LNCAP (cell line): ENCODE measurements at regions not wholly inside any gene's neighbourhood (a gene's known extent, or its start where the extent isn't known, plus 50 kb on each side); places are given as distances from the start of the nearest gene placed in this dataset.

Experiments used
- TF ChIP-seq, protein P1 (sequence below): fragments of 450-650 bp; IDR thresholded peaks from 2 replicates; pipeline ENCODE4 v1.5.1; 2017; ENCODE audit warnings: mild to moderate bottlenecking

DNA sequence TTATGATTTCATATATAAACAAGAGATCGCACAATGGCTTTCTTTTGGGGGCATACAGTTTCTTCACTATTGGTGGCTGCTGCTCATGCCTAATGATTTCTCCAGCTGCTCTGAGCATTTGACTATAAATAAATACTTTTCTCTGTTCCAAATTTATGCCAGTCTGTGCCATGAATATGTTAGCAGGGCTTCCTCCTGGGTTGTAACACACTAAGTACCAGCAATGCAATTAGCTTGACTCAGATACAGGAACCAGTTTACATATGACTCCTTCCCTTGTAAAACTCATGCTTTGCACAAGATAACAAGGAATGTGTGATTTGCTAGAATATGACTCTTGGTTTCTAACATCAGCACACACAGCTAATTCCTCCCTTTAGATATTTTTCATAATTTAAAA, 1629.7 kb downstream of the NCAM2 start:
- TF ChIP-seq, protein P1, sequence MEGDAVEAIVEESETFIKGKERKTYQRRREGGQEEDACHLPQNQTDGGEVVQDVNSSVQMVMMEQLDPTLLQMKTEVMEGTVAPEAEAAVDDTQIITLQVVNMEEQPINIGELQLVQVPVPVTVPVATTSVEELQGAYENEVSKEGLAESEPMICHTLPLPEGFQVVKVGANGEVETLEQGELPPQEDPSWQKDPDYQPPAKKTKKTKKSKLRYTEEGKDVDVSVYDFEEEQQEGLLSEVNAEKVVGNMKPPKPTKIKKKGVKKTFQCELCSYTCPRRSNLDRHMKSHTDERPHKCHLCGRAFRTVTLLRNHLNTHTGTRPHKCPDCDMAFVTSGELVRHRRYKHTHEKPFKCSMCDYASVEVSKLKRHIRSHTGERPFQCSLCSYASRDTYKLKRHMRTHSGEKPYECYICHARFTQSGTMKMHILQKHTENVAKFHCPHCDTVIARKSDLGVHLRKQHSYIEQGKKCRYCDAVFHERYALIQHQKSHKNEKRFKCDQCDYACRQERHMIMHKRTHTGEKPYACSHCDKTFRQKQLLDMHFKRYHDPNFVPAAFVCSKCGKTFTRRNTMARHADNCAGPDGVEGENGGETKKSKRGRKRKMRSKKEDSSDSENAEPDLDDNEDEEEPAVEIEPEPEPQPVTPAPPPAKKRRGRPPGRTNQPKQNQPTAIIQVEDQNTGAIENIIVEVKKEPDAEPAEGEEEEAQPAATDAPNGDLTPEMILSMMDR = no peak

DNA sequence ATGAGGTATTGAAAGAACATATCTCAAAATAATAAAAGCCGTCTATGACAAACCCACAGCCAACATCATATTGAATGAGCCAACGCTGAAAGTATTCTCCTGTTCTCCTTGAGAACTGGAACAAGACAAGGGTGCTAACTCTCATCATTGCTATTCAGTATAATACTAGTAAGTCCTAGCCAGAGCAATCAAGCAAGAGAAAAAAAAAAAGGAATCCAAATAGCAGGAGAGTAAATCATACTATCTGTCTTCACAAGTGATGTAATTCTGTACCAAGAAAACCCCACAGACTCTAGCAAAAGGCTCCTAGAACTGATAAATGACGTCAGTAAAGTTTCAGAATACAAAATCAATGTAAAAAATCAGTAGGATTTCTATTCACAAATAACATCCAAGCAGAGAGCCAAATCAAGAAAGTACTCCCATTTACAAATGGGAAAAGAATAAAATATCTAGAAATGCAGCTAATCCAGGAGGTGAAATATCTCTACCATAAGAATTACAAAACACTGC, 1632.8 kb downstream of the NCAM2 start:
- TF ChIP-seq, protein P1 = no peak

DNA sequence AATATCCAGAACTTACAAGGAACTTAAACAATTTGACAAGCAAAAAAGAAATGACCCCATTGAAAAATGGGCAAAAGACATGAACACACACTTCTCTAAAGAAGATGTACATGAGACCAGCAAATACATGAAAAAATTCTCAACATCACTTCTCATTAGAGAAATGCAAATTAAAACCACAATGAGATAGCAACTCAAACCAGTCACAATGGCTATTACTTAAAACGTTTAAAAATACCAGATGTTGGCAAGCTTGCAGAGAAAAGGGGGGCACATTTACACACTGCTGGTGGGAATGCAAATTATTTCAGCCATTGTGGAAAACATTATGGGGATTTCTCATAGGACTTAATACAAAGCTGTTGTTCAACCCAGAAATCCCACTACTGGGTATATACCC, 1634.0 kb downstream of the NCAM2 start:
- TF ChIP-seq, protein P1 = no peak

DNA sequence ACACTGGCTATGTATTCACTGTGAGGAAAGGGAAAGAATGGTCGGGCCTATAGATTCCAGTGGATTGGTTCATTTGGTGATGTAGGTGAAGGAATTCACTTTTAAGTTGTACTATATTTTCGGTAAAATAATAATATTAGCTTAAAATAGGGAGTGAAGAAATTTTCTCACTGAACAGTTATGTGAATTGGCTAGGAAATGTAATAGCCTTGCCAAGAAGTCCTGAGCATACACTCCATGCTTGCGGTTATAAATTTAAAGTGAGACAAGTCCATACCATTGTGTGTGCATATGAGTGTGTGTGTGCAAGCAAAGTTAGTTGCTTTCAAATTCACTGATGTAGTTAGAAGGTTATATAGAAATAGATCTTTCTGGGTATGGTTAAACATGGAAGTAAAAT, 1651.0 kb downstream of the NCAM2 start:
- TF ChIP-seq, protein P1 = no peak

DNA sequence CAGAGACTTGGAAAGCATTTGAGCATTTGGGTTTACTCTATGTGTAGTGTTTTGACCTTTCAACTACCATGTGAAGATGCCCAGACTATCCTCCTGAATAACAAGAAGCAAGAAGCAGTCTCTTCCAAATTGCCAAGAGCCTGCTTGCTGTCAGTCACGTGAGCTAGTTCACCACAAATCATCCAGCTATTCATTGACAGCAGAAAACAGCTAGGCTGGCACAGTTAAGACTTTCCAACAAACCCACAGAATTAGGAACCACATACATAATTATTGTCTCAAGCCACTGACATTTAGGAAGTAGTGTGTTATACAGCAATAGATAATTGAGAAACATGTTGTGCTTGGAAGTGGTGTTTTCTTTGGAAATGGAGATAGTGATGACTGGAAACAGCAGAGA, 1652.0 kb downstream of the NCAM2 start:
- TF ChIP-seq, protein P1 = no peak

DNA sequence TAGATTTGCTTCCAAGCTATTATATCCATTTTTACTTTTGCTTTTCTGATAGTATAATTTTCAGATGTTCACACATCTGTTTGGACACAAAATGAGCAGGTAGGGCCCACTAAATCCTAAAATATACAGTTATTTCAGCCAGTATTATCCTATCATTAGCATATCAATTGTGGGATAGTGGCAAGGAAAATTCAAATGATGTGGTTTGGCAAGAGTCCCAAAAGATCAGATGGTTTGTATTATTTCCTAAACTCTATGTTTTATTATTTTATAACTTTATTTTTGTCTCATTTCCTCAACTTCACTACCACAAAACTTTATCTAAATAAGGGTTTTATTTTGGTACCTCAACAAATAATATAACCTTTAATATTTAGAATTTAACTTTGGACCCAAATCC, 1659.6 kb downstream of the NCAM2 start:
- TF ChIP-seq, protein P1 = no peak

DNA sequence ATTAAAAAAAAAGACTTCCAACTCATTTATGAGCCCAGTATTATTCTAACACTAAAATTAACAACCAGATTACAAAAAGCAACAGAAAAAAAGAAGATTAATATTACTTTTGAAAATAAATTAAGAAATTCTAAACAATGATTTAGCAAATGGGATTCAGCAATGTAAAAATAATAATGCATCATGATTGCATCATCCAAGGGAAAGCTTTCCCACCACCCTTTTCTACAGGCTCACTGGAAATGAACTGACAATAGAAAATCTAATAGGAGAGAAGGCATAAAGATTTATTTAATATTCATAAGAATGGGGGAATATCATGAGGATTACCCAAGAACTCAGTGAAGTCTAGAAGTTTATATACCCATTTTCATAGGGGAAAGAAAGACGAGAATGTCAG, 1671.9 kb downstream of the NCAM2 start:
- TF ChIP-seq, protein P1 = no peak

DNA sequence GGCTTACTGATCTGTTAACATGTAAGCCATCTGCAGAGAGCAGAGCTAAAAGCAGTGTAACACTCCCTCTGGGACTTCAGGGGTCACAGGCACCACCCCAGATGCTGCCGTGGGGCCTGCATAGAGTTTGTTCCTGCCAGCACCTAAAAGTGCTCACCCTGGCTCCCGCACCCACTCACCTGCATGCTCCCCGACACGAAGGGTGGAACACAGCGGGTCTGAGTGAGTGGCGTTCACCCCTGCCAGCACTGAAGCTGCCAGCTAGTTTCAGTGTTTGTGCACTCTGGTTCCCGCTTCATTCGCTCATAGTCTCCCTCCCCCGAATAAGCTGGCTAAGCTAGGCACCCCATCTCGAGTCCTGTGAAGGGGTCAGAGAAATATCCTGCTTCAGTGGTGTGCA, 1681.0 kb downstream of the NCAM2 start:
- TF ChIP-seq, protein P1 = no peak
